Islet of Langerhans (tissue), 1 donor: ENCODE measurements at regions not wholly inside any gene's neighbourhood (a gene's known extent, or its start where the extent isn't known, plus 50 kb on each side); places are given as distances from the start of the nearest gene placed in this dataset.

Source experiments
- FAIRE-seq: peaks from one replicate; lab custom pipeline; 2011; peaks lifted over from hg19 to GRCh38; lab: Jason Lieb, UNC

DNA sequence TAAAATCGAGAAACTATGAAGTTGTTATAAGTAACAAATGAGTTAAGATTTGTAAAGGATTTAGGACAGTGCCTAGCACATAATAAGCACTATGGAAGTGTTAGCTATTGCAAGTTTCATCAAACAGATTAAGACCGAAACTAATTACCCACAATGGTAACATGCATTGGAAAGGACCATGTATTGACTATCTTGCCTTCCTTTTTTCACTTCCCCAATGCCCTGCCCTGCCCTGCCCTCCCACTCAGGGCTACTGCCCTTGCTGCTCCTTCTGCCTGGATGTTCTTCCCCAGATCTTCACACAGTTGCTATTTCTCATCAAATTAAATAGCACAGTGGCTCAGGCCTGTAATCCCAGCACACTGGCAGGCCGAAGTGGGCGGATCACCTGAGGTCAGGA lies 202.1 kb upstream of the PSMD7 start:
- FAIRE-seq = no peak

DNA sequence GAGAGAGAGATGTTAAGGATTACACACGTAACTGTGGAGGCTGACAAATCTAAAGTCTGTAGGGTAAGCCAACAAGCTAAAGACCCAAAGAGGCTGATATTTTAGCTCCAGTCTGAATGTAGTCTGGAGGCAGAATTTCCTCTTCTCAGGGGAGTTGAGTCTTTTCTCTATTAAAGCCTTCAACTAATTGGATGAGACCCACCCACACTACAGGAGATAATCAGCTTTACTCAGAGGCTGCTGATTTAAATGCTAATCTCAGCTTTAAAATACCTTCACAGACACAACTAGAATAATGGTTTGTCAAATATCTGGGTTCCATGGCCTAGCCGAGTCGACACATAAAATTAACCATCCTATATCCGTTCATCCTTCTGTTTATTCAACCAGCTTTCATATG lies 204.3 kb upstream of the PSMD7 start:
- no peak for FAIRE-seq

DNA sequence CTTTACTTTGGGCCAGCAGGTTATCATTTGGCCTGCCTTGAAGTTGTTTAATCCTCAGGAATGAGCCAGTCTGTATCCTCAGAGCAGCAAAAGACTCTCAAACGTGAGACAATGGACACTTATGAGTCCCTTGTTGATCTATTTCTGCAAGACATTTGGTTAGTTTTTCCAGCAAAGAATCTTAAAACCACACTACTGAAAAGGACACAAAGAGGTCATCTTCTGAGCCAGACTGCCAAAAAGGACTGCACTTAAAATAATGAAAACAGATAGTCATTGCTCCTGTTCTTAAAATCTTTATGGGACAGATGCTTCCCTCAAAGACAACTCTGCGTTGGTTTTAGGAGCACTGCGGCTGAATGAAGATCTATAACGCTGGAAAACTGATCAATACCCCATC lies 205.7 kb upstream of the PSMD7 start:
- no peak for FAIRE-seq

- no peak for FAIRE-seq
Measured at GRCh38 chr16:74083541-74083940, 213.1 kb upstream of the PSMD7 start.

DNA sequence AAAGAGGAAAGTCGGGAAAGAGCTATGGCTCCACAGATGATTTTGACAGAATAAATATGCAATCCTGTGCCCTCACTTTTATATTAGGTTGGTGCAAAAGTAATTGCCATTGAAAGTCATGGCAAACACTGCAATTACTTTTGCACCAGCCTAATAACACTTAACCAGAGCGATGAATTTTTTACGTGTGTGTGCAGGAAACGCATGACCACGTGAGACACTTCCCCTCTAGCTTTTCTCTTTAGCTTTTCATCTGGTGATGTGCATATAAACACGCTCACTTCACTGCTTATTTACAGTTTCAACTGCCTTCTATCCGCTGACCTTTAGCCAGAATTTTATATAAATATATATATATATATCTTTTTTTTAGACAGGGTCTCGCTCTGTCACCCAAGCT lies 216.3 kb upstream of the PSMD7 start:
- no peak for FAIRE-seq

DNA sequence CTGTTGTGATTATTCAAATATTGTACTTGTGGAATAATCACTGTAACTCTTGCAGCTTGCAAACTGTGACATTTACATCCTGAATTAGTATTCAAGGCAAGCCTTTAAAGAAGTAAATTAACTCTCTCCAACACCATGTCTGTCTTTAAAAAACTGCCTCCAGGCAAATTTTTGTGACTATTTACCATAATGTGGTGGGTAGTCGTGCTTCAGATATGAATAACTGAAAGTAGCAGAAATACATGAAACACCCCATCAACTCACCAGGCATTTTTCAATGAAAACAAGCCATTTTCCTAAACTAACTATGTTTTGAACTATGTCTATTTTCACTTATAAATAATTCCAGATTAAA lies 217.4 kb upstream of the PSMD7 start:
- FAIRE-seq = no peak

- no peak for FAIRE-seq
Measured at GRCh38 chr16:74078511-74079231, 217.9 kb upstream of the PSMD7 start.

DNA sequence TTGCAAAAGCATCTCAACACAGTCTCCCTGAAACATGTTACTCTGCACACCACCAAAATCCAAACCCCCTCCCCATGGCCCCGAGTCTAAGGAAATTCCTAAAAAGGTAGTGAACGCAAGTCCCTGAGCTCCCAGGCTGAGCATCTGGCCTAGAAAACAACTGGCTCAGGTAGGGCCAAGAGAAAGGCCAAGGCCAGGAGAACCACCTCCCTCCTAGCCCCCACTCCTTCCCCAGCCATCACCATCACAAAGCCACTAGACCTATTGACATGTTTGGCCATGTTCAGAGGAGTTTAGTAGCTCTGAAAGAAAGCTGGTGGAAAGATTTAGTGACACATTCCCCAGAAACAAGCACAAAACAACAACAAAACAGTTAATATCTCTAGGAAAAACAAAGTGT lies 220.0 kb upstream of the PSMD7 start:
- FAIRE-seq = no peak

DNA sequence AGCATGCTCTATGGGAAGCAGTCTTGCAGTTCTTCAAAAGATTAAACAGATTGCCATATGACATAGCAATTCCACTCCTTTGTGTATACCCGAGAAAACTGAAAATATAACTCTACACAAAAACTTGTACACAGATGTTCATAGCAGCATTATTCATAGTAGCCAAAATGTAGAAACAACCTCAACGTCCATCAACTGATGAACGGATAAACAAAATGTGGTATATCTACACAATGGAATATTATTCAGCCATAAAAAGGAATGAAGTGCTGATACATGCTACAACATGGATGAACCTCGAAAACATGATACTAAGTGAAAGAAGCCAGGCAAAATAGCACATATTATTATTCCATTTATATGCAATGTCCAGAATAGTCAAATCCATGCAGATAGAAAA lies 221.2 kb upstream of the PSMD7 start:
- FAIRE-seq = no peak

GRCh38 chr16:74073456-74073855 lies 223.2 kb upstream of the PSMD7 start:
- FAIRE-seq = no peak

DNA sequence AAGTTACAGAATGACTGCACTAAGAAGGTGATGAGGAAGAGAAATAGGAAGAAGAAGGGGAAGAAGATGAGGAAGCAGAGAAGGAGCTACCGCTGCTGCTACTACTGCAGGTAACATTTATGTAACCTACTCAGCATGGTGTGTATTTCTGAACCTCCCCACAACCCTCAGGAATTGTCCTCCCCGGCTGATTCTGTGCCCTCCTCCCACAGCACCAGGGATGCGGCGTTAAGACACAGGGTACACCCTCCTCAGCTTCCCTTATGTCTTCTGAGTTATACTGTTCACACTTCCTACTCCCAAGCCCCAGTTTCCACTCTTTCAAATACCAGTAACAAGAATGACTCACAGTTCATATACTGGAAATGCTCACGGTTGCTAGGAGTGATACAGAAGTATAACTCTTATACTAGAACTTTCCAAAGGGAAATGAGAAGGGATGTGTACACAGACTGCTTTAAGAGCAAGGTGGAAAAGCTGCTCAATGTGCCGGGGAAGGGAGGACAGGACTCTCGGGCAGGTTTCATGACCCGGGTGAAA lies 224.5 kb upstream of the PSMD7 start:
- no peak for FAIRE-seq

DNA sequence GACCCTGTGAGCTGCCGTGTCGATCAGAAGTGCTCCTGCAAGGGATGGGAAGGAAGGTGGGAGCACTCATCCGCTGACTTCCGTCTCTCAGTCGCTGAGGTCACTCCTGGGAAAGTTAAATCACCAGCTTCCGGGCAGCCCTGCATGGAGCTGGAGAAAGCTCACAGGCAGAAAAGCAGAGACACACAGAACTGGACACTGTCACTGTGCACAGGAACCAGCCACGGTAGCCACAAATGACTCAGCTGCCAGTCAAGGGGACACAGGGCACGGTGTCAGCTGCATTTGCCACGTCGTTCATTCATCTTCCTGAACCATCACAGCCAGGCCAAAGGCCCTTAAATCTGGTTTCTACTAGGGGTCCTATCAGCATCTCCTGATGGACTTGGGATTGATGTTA lies 226.4 kb upstream of the PSMD7 start:
- FAIRE-seq = no peak

DNA sequence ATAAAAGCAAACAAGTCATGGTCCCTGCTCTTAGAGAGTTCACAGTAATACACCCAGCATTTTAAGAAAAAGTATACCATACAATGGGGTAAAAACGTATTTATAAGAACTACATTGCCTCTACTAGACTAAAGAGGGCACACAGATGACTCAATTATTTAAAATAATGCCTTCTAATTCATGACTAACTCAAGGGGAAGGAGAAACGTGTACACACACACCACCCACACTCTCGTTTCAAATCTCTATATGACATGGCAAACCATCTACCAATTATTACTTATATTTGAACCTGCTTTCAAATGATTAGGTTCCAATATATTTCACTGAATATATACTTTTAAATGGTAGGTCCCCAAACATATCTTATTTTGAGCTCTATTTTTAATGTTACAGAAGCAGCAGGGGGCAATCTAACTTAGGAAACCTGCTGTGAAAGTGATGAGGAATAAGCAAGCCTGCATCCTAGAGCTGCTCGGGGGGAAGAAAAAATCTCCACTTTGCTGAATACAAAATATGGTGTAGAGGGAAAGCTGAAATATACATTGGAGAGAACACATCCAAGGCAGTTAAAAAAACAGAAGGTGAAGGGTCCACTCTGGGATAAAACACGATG lies 232.4 kb upstream of the PSMD7 start:
- FAIRE-seq = no peak

DNA sequence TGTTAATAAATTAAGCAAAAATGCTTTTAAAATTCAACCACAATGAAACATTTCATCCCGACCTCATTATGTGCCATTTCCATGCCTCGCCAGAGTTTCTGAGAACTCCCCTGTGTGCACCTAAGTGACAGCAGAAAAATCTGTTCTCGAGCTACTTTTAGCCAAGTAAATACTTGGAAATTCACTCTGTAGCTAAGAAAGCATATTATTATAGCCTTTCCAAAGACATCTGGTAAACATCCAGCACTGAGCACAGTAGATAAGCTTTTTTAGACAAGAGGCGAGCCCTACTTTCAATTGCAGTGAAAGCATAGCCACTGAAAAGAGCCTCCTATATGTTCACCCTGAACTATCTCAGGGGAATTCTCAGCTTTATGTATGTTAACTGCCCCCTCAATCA lies 242.8 kb upstream of the PSMD7 start:
- no peak for FAIRE-seq

DNA sequence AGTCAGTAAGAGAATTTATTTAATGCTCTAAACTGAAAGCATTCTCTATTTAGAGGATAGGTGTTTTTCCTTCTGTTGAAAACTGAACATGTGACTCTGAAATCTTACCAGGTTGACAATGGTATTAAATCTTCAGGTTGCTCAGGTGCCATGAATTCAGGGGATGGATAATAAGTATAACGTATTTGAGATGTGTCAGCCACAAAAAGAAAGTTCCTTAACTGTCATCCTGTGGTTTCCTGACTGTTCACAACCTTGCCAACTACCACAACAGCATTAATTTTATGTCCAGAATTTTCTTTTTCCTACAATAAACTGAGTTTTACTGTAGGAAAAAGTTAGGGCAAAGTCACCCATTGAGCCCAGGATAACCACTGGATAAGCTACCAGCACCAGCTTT lies 243.3 kb upstream of the PSMD7 start:
- no peak for FAIRE-seq

DNA sequence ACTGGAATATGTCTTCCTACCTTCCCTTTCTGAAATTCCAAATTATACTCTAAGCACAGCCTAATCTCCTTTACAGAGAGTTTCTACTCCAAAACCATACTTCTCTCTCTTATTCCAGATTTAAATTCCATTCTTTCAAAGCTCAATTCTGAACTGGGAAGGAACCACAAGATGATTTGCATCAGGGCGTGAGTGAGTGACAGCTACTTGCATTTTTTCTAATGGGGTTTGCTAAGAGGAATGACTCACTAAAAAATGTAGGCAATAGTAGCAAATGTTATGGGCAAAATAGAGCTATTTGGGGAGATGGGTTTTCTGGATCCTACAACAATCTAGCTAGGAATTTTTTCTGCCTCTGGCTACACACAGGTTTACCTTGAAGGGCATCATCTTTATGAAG lies 244.6 kb upstream of the PSMD7 start:
- no peak for FAIRE-seq

GRCh38 chr16:74049027-74049426 lies 247.6 kb upstream of the PSMD7 start:
- no peak for FAIRE-seq

- FAIRE-seq = no peak
Measured at GRCh38 chr16:74046524-74046923, 250.1 kb upstream of the PSMD7 start.

DNA sequence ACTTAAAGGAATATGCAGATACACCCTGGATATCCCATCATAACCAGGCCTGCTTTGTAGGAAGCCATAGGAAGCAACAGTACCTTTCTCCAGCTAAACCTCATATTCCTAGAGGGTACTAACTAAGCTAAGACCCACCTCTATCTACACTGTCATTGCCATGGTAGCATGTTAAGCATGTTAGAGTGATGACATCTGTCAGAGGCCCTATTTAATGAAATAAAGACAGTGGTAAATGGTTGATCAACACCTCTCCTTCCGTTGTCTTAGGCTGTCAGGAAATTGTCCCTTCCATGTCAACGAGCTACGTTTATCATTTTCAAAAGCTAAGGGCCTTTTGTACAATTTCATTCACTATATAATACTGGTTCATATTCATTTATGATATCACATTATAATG lies 251.1 kb upstream of the PSMD7 start:
- no peak for FAIRE-seq

- FAIRE-seq = no peak
Measured at GRCh38 chr16:74035816-74036215, 260.8 kb upstream of the PSMD7 start.

- FAIRE-seq = no peak
Measured at GRCh38 chr16:74034862-74035261, 261.8 kb upstream of the PSMD7 start.

DNA sequence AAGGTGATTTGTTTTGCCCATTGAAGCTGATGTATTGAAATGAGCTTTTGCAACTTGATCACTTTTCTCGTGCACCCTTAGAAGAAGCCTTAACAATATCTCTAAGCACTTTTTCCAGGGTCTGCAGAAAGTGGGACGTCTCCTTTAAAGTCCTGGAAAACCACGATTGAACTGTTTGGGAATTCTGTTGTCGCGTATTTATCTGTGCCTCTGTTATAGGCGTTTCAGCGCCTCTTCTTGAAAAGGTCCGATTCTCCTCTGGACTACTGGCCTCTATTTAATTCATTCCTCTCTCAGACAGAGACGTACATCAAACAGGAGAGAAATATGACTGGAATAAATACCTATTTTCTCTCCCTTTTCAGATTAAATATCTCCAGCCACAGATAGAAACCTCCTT lies 262.4 kb upstream of the PSMD7 start:
- no peak for FAIRE-seq

DNA sequence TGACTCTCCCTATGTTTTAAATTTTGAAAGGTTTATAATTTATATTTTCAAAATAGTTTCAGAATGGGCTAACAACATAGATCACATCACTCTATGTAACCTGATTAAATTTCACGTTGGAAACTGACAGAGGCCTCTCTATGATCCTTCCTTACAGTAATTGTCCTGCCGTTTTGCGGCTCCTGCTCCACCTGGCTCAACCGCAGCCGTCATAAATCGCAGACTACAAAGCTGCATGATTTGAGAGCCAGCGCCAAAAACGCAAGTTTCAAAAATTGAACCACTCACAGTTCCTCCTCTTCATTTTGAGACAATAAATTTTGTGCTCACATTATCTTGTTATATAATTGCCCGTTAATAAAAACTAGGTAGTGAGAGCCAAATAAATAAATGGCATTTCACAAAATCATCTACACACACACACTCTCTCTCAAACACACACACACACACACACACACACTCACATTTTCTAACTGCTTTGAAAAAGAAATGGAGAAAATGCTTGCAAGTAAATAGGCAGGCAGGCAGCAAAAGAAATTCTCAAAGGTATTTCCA lies 263.1 kb upstream of the PSMD7 start:
- no peak for FAIRE-seq

- FAIRE-seq = no peak
Measured at GRCh38 chr16:74031551-74031950, 265.1 kb upstream of the PSMD7 start.
